IMR-90 (cell line): ENCODE measurements at regions not wholly inside any gene's neighbourhood (a gene's known extent, or its start where the extent isn't known, plus 50 kb on each side); places are given as distances from the start of the nearest gene placed in this dataset.

Source experiments
- ATAC-seq: fragments of 200-7000 bp; cut with Tn5 transposase; 2 replicates; pipeline ENCODE4 v1.9.1; 2020; ENCODE audit warnings: low read depth, mild to moderate bottlenecking, moderate library complexity
- BruUV-seq: library from RNA; stranded (reverse); fragments of 400-500 nt; replicated peaks from 2 replicates; lab custom pipeline; 2021; lab: Mats Ljungman, UMichigan
- CTCF ChIA-PET: fragments of 300-600 bp; formaldehyde crosslinking; extraction: SDS; loops from one replicate; lab custom pipeline; 2021; ENCODE audit warnings: antibody characterized with exemption; lab: Yijun Ruan, JAX
- POLR2A ChIA-PET: fragments of 300-600 bp; sonication (Branson Sonifier 250); formaldehyde crosslinking; loops from one replicate; lab custom pipeline; 2022; ENCODE audit warnings: antibody characterized with exemption; ENCODE audit not compliant: unreplicated experiment; lab: Charles Lee
- DNase-seq: peaks from one replicate; pipeline ENCODE4 v3.0.0; 2013
- H2AFZ ChIP-seq: replicated peaks from 2 replicates; pipeline ENCODE3; 2013; ENCODE audit warnings: low read length, mild to moderate bottlenecking; ENCODE audit not compliant: poor library complexity
- H2AK5ac ChIP-seq: 2 replicates; pipeline ENCODE4 v1.6.1; 2013; ENCODE audit warnings: low read depth, low read length, inconsistent platforms
- H2AK9ac ChIP-seq: replicated peaks from 2 replicates; pipeline ENCODE3; 2013; ENCODE audit warnings: mild to moderate bottlenecking, low read depth, low read length, moderate library complexity; ENCODE audit not compliant: poor library complexity
- H2BK120ac ChIP-seq: 2 replicates; pipeline ENCODE4 v1.6.1; 2013; ENCODE audit warnings: low read depth, low read length, inconsistent platforms
- H2BK15ac ChIP-seq: 3 replicates; pipeline ENCODE4 v1.6.1; 2013; ENCODE audit warnings: low read depth, low read length, inconsistent platforms
- H2BK20ac ChIP-seq: 2 replicates; pipeline ENCODE4 v1.6.1; 2013; ENCODE audit warnings: low read depth, mild to moderate bottlenecking, inconsistent platforms, low read length, moderate library complexity
- H2BK5ac ChIP-seq: 2 replicates; pipeline ENCODE4 v1.6.1; 2013; ENCODE audit warnings: mild to moderate bottlenecking, low read depth, low read length, inconsistent platforms; ENCODE audit not compliant: poor library complexity, severe bottlenecking
- H3K14ac ChIP-seq: replicated peaks from 2 replicates; pipeline ENCODE4 v1.6.1; 2013; ENCODE audit warnings: low read depth, low read length, inconsistent platforms
- H3K18ac ChIP-seq: 2 replicates; pipeline ENCODE4 v1.6.1; 2013; ENCODE audit warnings: low read depth, low read length, control low read depth
- H3K23ac ChIP-seq: 2 replicates; pipeline ENCODE4 v1.6.1; 2013; ENCODE audit warnings: low read depth, low read length, inconsistent platforms
- H3K27ac ChIP-seq: 2 replicates; pipeline ENCODE4 v1.5.1; 2013; ENCODE audit warnings: mild to moderate bottlenecking, control low read depth, low read length; ENCODE audit not compliant: insufficient read depth
- H3K27me3 ChIP-seq: 2 replicates; pipeline ENCODE4 v1.6.1; 2013; ENCODE audit warnings: low read length; ENCODE audit not compliant: control insufficient read depth, insufficient read depth
- H3K36me3 ChIP-seq: 2 replicates; pipeline ENCODE4 v1.6.1; 2013; ENCODE audit warnings: low read length, mixed read lengths; ENCODE audit not compliant: control insufficient read depth, insufficient read depth
- H3K4ac ChIP-seq: 2 replicates; pipeline ENCODE4 v1.6.1; 2013; ENCODE audit warnings: low read depth, low read length, inconsistent platforms
- H3K4me1 ChIP-seq: 2 replicates; pipeline ENCODE4 v1.6.1; 2013; ENCODE audit warnings: low read length, mixed read lengths; ENCODE audit not compliant: control insufficient read depth, insufficient read depth
- H3K4me2 ChIP-seq: 2 replicates; pipeline ENCODE4 v1.6.1; 2013; ENCODE audit warnings: low read depth, mild to moderate bottlenecking, control low read depth, low read length, moderate library complexity
- H3K4me3 ChIP-seq: 2 replicates; pipeline ENCODE4 v1.5.1; 2013; ENCODE audit warnings: low read depth, mild to moderate bottlenecking, control low read depth, low read length, moderate library complexity; ENCODE audit not compliant: insufficient read depth
- H3K56ac ChIP-seq: 2 replicates; pipeline ENCODE4 v1.6.1; 2013; ENCODE audit warnings: low read length, inconsistent platforms; ENCODE audit not compliant: insufficient read depth; ENCODE audit errors: extremely low read depth
- H3K79me1 ChIP-seq, 2 experiments: 2 replicates each; pipeline ENCODE4 v1.6.1; 2013; ENCODE audit warnings: low read length in 2 of 2, inconsistent platforms in 1 of 2, low read depth in 1 of 2
- H3K9ac ChIP-seq: 2 replicates; pipeline ENCODE4 v1.6.1; 2013; ENCODE audit warnings: low read depth, low read length, control low read depth
- H3K9me1 ChIP-seq: 2 replicates; pipeline ENCODE4 v1.6.1; 2013; ENCODE audit warnings: low read length, inconsistent platforms; ENCODE audit not compliant: insufficient read depth
- H3K9me3 ChIP-seq: 2 replicates; pipeline ENCODE4 v1.6.1; 2013; ENCODE audit warnings: low read length; ENCODE audit not compliant: control insufficient read depth, insufficient read depth
- H4K20me1 ChIP-seq: 2 replicates; pipeline ENCODE4 v1.6.1; 2013; ENCODE audit warnings: low read length, inconsistent platforms; ENCODE audit not compliant: insufficient read depth
- H4K5ac ChIP-seq: 2 replicates; pipeline ENCODE4 v1.6.1; 2013; ENCODE audit warnings: mild to moderate bottlenecking, low read depth, low read length, control low read depth
- H4K8ac ChIP-seq, 2 experiments: 2 replicates each; pipeline ENCODE4 v1.6.1; 2013; ENCODE audit warnings: low read depth in 2 of 2, low read length in 2 of 2, control low read depth in 1 of 2, inconsistent platforms in 1 of 2
- H4K91ac ChIP-seq: 2 replicates; pipeline ENCODE4 v1.6.1; 2013; ENCODE audit warnings: low read depth, low read length, inconsistent platforms; ENCODE audit not compliant: insufficient read depth
- CEBPB ChIP-seq: IDR thresholded peaks from 2 replicates; pipeline ENCODE4 v1.6.1; 2012; ENCODE audit warnings: low read depth, low read length, improper control_type of control experiment
- MAFK ChIP-seq: IDR thresholded peaks from 2 replicates; pipeline ENCODE4 v1.6.1; 2012; ENCODE audit warnings: low read depth, low read length, improper control_type of control experiment
- MAZ ChIP-seq: IDR thresholded peaks from 2 replicates; pipeline ENCODE4 v1.6.1; 2012; ENCODE audit warnings: low read depth, mild to moderate bottlenecking, low read length, improper control_type of control experiment, moderate library complexity, borderline replicate concordance
- NFE2L2 ChIP-seq: fragments of 150-350 bp; IDR thresholded peaks from 2 replicates; pipeline ENCODE4 v1.6.1; 2016; ENCODE audit warnings: low read depth, mild to moderate bottlenecking, low read length
- POLR2A ChIP-seq: IDR thresholded peaks from 2 replicates; pipeline ENCODE4 v1.6.1; 2012; ENCODE audit warnings: mild to moderate bottlenecking, low read depth, low read length
- WGBS, 2 experiments: methylation state at CpG; one replicate each; pipeline versions ENCODE4 v1.1.5 to v1.1.7; 2013; ENCODE audit warnings: missing lambda C conversion rate in 2 of 2; ENCODE audit not compliant: insufficient read length in 1 of 2; ENCODE audit errors: extremely low coverage in 2 of 2; 5-methylcytosine and 5-hydroxymethylcytosine counted together
- dilution Hi-C: fragments of 300-500 bp; cut with HindIII; formaldehyde crosslinking; loops from one replicate; pipeline ENCODE4 v1.14.3; 2018; ENCODE audit warnings: low sequenced_read_pairs; ENCODE audit not compliant: unreplicated experiment
- in situ Hi-C: fragments of 300-500 bp; cut with MboI; formaldehyde crosslinking; loops from 3 replicates; pipeline ENCODE4 v1.14.3; 2019; ENCODE audit warnings: low sequenced_read_pairs, inconsistent platforms, mixed read lengths
- intact Hi-C: fragments of 100-400 bp; cut with micrococcal nuclease; formaldehyde crosslinking; loops from 2 replicates; pipeline ENCODE4 v1.10.0; 2022

- no TSS peak for BruUV-seq
- no peak overlapping the region for H3K23ac ChIP-seq
Measured at GRCh38 chr9:83133316-83133715, 70.4 kb upstream of the RASEF start.

More at GRCh38 chr9:83133316-83133715, 70.4 kb upstream of the RASEF start:
- dilution Hi-C loops (no loop called here), in situ Hi-C loops (no loop called here), intact Hi-C loops (no loop called here)
- Histone ChIP-seq H2AFZ (no peak overlapping the region), H3K27me3 (no peaks in the 10 kb centered on the region), H4K20me1 (no peaks in the 10 kb centered on the region), H3K56ac (no peak overlapping the region), H3K4me2 (no peak overlapping the region), H2BK15ac (no peak overlapping the region), H2BK120ac (no peak overlapping the region), H3K14ac (no peak overlapping the region), H2AK5ac (no peak overlapping the region), H3K4ac (no peak overlapping the region), H3K9me1 (no peaks in the 10 kb centered on the region), H2BK20ac (no peak overlapping the region), H3K27ac (no peak overlapping the region), H3K79me1 (no peaks in the 10 kb centered on the region), H4K5ac (no peak overlapping the region), H3K9ac (no peak overlapping the region), H3K18ac (no peak overlapping the region), H3K4me1 (no peaks in the 10 kb centered on the region), H3K36me3 (no peaks in the 10 kb centered on the region), H4K8ac (no peak overlapping the region), H2AK9ac (no peak overlapping the region), H3K4me3 (no peak overlapping the region), H2BK5ac (no peak overlapping the region), H3K9me3 (no peaks in the 10 kb centered on the region; the same call in 1 of the 2 replicates), H4K91ac (no peak overlapping the region)
- no peak for DNase-seq
- POLR2A ChIA-PET = no interaction called here
- no CpG with 5 or more reads among the region's 2 CpGs for WGBS, 2 experiments
- TF ChIP-seq MAFK (no peak), POLR2A (no peak), NFE2L2 (no peak), MAZ (no peak), CEBPB (no peak)
- CTCF ChIA-PET = no interaction called here
- ATAC-seq = no peak
